Natural killer cell treated with Interleukin-12 subunit alpha and Interleukin-12 subunit beta and Interleukin-15 and Interleukin-18, amount 100 ng/mL, for 72 hours (primary cell): ENCODE measurements at regions not wholly inside any gene's neighbourhood (a gene's known extent, or its start where the extent isn't known, plus 50 kb on each side); places are given as distances from the start of the nearest gene placed in this dataset.

ENCODE experiments used
- ATAC-seq, 2 donors: fragments of 150-1000 bp; cut with Tn5 transposase in 1 of 2; sonication (Bioruptor Pico), chemical (Tn5 transposase) in 1 of 2; 2 replicates each; pipeline ENCODE4 v1.10.0; 2021
- DNase-seq: peaks from one replicate; pipeline ENCODE4 v3.0.0; 2022; ENCODE audit warnings: low spot score
- H3K27ac Mint-ChIP-seq, 2 donors: 1 replicate in 1 of 2; 2 replicates in 1 of 2; pipeline ENCODE4 v1.8.0; 2022; ENCODE audit warnings: mixed read lengths in 2 of 2, mild to moderate bottlenecking in 1 of 2, moderate library complexity in 1 of 2
- H3K27me3 Mint-ChIP-seq, 2 donors: 1 replicate in 1 of 2; 2 replicates in 1 of 2; pipeline ENCODE4 v1.8.0; 2022; ENCODE audit warnings: mixed read lengths in 2 of 2
- H3K36me3 Mint-ChIP-seq: one replicate; pipeline ENCODE4 v1.8.0; 2022; ENCODE audit warnings: mixed read lengths
- H3K4me1 Mint-ChIP-seq, 2 donors: 1 replicate in 1 of 2; 2 replicates in 1 of 2; pipeline ENCODE4 v1.8.0; 2022; ENCODE audit warnings: low read depth in 2 of 2, mixed read lengths in 2 of 2, mild to moderate bottlenecking in 1 of 2
- H3K4me3 Mint-ChIP-seq: one replicate; pipeline ENCODE4 v1.8.0; 2022; ENCODE audit warnings: mixed read lengths
- H3K9me3 Mint-ChIP-seq: 2 replicates; pipeline ENCODE4 v1.8.0; 2022; ENCODE audit warnings: mixed read lengths

DNA sequence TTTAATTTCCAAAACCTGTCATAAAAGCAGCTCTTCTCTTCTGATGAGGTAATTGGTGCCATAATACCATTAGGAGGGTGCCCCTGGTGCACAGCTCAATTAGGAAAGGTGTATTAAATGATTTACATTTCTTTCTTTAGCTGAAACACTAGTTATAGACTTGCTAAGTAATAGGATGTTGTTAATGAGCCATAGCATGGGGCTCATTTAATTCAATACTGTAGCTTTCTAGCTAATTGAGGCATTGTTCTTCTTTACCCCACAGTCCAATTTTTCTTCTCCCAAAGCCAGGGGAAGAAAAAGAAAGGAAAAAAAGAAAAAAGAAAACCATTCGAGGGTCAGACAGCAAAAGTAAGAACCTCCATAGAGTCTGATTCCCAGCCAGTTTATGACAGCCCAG, 164.0 kb upstream of the HES1 start:
- H3K36me3 Mint-ChIP-seq: no peaks in the 10 kb centered on the region
- DNase-seq (no peak), ATAC-seq (no peak)
- H3K9me3 Mint-ChIP-seq: no peaks in the 10 kb centered on the region
- H3K4me1 Mint-ChIP-seq: peaks cover 0 to 2% of the 10 kb centered on the region in 2 donors
- H3K27me3 Mint-ChIP-seq: peaks cover 40 to 73% of the 10 kb centered on the region in 2 donors
- no peak overlapping the region for H3K27ac Mint-ChIP-seq
- H3K4me3 Mint-ChIP-seq: no peak overlapping the region

DNA sequence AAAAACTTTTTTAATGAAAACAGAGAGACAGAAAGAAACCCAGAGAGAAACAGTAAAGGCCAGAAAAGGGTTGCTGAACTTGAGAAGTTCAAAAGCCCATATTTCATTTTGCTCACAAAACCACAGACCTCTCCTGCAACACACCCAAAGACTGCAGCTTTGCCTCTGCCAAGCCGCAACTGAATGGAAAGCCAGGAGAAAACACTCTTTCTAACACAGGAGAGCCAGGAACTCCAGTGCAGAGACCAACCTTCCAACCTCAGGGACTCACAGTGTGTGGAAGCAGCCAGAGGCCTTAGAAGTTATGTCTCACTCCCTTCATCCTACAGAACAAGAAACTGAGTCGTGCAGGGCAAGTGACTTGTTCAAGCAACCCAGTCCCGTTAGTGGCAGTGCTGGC, 163.1 kb upstream of the HES1 start:
- no peak overlapping the region for H3K4me3 Mint-ChIP-seq
- no peak for DNase-seq
- ATAC-seq: no peak
- H3K4me1 Mint-ChIP-seq: peaks cover 0 to 2% of the 10 kb centered on the region in 2 donors
- no peaks in the 10 kb centered on the region for H3K36me3 Mint-ChIP-seq
- H3K9me3 Mint-ChIP-seq: no peaks in the 10 kb centered on the region
- peaks cover 41 to 74% of the 10 kb centered on the region in 2 donors for H3K27me3 Mint-ChIP-seq
- H3K27ac Mint-ChIP-seq: no peak overlapping the region

DNA sequence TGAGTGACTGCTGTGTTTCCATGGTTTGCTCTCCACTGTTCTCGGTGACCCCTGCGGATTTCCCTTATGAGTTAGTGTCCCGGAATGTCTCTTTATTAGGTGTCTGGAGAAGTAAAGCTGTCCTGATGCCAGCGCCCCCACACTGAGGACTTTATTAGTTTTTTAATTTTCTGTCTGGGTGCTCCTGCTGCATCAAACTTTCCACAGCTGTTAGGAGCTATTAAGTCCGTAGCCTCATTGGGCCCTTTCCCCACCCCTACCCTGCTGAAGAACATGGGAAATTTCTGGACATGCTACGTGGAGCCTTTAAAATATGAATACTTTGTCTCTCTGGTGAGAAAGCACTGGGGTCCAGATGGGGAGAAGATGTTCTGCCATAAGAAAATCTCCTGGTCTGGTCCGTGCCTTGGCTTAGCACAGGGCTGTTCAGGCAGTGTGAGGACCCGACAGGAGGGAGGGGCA, 161.7 kb upstream of the HES1 start:
- no peak for DNase-seq
- Mint-ChIP-seq H3K4me1 (peaks cover 0 to 2% of the 10 kb centered on the region in 2 donors), H3K36me3 (no peaks in the 10 kb centered on the region), H3K27me3 (peaks cover 41 to 71% of the 10 kb centered on the region in 2 donors), H3K27ac (no peak overlapping the region), H3K9me3 (no peaks in the 10 kb centered on the region), H3K4me3 (no peak overlapping the region)
- ATAC-seq: no peak

DNA sequence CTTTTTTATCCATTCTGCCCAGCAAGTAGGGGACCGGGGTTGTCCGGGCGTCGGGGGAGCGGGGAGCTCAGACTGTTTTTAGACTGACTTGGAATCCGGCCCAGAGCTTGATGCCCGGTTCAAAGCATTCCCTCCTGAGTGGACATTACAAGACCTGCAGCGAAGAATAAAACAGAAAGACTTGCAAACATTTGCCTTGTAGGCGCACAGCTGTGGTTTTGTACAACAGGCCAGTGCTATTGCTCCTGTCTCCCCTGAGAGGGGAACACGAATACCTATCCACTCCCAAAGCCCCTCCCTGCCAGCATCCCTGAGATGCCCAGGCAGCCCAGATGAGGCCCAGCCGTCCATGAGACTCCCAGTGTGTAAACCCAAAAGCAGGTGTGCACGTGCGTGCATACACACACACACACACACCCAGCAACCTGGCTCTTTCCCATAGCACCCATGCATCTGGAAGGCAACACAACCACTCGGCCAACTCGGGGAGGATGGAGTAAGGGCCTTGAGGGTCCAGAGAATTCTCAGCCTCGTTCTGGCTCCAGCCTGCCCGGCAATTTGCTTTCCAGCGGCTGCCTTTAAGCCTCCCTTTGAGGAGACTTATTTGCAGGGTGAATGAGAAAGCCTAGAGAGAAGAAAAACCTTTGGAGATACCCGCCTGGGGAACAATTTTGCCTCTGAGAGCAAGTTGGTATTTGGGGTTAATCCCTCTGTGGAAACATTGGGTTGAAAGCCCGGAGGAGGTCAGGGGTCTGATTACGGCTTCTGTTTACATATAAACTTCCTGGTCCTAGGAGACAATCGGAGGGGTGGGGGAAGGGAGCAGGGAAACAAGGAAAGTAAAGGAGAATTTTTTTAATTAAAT, 161.0 kb upstream of the HES1 start:
- ATAC-seq: no peak
- peaks cover 44 to 66% of the 10 kb centered on the region in 2 donors for H3K27me3 Mint-ChIP-seq
- no peaks in the 10 kb centered on the region for H3K9me3 Mint-ChIP-seq
- no peak overlapping the region for H3K4me3 Mint-ChIP-seq
- no peaks in the 10 kb centered on the region for H3K36me3 Mint-ChIP-seq
- DNase-seq: no peak
- H3K4me1 Mint-ChIP-seq: peaks cover 0 to 2% of the 10 kb centered on the region in 2 donors
- H3K27ac Mint-ChIP-seq: no peak overlapping the region

DNA sequence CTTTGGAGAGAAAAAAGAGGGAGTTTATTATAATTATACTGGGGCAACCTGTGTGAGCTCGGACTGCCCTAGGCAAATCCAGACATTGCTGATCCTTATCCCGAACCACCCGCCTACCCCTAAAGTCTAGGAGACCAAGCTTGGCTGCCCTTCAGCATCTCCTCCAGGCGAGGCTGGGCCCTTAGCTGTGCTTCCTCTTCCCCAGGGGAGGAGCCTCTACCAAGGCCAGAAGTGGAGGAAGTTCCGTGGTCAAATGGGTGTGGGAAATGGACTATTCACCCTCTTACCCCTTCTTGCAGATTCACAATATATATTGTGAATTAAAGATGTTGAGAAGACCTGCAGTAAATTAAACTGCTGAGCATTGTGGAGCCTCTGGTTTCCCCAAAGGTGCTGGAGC, 158.3 kb upstream of the HES1 start:
- H3K27me3 Mint-ChIP-seq: peaks cover 28 to 38% of the 10 kb centered on the region in 2 donors
- H3K9me3 Mint-ChIP-seq: no peaks in the 10 kb centered on the region
- no peaks in the 10 kb centered on the region for H3K36me3 Mint-ChIP-seq
- no peak for DNase-seq
- no peaks in the 10 kb centered on the region for H3K4me1 Mint-ChIP-seq
- no peak for ATAC-seq
- no peak overlapping the region for H3K27ac Mint-ChIP-seq
- no peak overlapping the region for H3K4me3 Mint-ChIP-seq

DNA sequence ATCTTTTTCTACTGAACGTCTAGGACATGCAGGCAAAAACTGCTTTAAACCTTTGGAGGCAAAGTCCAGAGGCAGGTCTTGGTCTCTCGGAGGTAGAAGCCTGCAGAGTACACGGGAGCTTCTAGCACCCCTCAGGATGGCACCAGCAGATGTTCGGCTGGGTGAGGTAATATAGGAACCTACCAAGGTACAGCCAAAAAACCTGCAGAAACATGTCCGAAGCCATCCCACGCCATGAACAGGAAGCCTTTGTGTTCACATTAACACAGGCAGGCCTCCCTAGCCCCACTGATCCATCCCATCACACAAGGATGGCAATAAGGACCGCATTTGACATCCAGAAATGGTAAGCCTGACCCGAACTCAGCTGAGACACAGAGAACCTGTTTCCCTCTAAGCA, 157.9 kb upstream of the HES1 start:
- H3K4me3 Mint-ChIP-seq: no peak overlapping the region

DNA sequence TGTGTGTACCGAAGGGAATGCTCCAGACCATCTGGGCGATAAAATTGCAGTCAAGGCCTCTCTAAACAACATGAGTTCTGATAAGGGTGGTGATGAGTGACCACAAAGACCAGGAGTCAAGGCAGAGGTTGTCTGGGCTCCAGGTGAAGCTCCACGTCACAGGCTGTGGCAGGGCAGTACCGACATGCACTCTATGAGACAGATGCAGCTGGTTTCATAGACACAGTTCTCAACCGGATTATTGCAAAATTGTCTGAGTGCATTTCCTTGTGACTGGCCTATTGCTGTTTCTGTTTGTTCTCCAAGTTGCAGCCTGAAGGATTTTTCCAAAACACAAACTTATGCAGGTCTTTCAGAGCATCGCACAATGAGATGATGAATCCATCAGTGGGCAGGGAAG, 157.5 kb upstream of the HES1 start:
- no peaks in the 10 kb centered on the region for H3K9me3 Mint-ChIP-seq
- H3K4me3 Mint-ChIP-seq: no peak overlapping the region
- H3K4me1 Mint-ChIP-seq: no peaks in the 10 kb centered on the region
- peaks cover 27 to 30% of the 10 kb centered on the region in 2 donors for H3K27me3 Mint-ChIP-seq
- no peak for DNase-seq
- H3K27ac Mint-ChIP-seq: no peak overlapping the region
- H3K36me3 Mint-ChIP-seq: no peaks in the 10 kb centered on the region
- no peak for ATAC-seq

More for the DNA sequence above, 157.9 kb upstream of the HES1 start:
- H3K9me3 Mint-ChIP-seq: no peaks in the 10 kb centered on the region
- peaks cover 28 to 34% of the 10 kb centered on the region in 2 donors for H3K27me3 Mint-ChIP-seq
- no peak for DNase-seq
- H3K27ac Mint-ChIP-seq: no peak overlapping the region
- no peaks in the 10 kb centered on the region for H3K36me3 Mint-ChIP-seq
- H3K4me1 Mint-ChIP-seq: no peaks in the 10 kb centered on the region
- ATAC-seq: no peak

DNA sequence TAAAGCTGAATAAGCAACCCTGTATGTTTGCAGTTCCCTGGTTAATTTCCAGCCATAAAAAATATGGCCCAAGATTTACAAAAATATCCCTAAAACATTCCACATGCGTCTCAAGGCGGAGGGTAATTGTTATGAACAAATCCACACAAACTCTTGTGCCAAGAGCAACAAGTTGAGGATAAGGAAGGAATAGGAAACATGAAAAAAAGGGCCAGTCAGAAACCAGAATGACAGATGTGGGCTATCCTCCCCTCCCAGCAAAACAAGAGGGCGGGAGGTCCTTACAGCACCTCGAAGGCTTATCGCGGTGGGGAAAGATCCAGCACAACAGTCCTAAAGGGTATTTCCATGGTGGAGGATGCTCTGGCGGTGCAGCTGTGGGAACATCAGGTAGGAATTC, 155.6 kb upstream of the HES1 start:
- no peaks in the 10 kb centered on the region for H3K4me1 Mint-ChIP-seq
- no peak overlapping the region for H3K27ac Mint-ChIP-seq
- H3K4me3 Mint-ChIP-seq: no peak overlapping the region
- ATAC-seq (no peak), DNase-seq (no peak)
- H3K9me3 Mint-ChIP-seq: no peaks in the 10 kb centered on the region
- H3K36me3 Mint-ChIP-seq: no peaks in the 10 kb centered on the region
- peaks cover 16 to 19% of the 10 kb centered on the region in 2 donors for H3K27me3 Mint-ChIP-seq

DNA sequence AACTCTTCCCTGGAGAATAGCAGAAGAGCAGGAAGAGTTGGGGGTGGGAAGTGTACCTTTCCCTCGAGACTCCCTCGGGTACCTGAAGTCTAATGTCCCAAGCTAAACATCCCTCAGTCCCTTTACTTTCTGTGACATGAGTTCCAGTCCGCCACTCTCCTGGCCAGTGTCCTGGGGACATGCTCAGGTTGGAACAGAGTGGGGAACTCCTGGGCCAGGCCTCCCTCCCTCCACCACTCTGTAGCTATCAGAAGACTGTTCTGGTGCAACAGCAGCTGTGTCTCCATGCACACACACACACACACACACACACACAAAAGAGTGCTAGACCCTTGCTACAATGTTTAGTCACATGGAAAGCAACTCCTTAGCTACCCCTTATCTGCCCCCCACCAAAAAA, 155.0 kb upstream of the HES1 start:
- no peak for ATAC-seq
- Mint-ChIP-seq H3K36me3 (no peaks in the 10 kb centered on the region), H3K4me3 (no peak overlapping the region), H3K27ac (no peak overlapping the region), H3K4me1 (no peaks in the 10 kb centered on the region), H3K27me3 (peaks cover 14 to 17% of the 10 kb centered on the region in 2 donors), H3K9me3 (no peaks in the 10 kb centered on the region)
- DNase-seq: no peak

DNA sequence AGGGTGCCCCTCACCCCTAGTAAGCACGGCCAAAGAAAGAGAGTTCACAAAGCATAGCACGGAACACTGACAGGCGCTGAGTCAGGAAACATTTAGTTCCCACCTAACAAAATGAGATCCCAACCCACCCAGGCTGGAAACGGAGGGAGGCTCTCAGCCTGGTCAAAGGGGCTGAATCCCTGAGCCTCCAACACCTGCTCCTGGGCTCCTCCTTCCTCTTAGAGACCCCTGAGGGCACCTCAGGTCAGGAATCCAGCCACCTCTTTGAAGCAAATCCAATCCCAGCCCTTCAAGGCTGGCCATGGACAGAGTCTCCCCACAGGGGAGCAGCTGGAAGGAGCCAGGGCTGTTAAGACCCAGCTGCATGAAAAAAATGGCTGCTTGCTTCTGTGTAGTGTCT, 154.4 kb upstream of the HES1 start:
- no peak for DNase-seq
- no peaks in the 10 kb centered on the region for H3K4me1 Mint-ChIP-seq
- peaks cover 17 to 23% of the 10 kb centered on the region in 2 donors for H3K27me3 Mint-ChIP-seq
- no peak overlapping the region for H3K4me3 Mint-ChIP-seq
- no peak for ATAC-seq
- H3K9me3 Mint-ChIP-seq: no peaks in the 10 kb centered on the region
- H3K27ac Mint-ChIP-seq: no peak overlapping the region
- no peaks in the 10 kb centered on the region for H3K36me3 Mint-ChIP-seq

DNA sequence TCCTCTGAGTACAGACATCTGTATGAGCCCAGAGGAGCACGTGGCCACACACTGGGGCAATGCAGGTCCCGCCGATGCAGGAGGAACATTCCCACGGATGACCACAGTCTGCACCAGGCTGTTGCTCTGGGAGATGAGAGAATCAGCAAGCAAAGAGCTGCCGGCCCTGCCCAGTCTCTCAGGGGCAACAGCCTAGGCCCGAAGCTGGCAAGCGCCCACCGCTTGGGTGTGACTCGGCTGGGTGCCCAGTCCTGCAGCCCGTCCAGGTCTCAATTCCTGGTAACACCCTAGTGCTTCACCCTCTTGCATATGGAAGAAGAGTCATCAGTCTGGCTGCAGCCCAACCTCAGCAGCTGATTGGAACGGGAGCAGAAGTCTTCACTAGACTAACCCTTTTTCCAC, 153.7 kb upstream of the HES1 start:
- Mint-ChIP-seq H3K9me3 (no peaks in the 10 kb centered on the region), H3K27ac (no peak overlapping the region), H3K4me1 (no peaks in the 10 kb centered on the region), H3K27me3 (peaks cover 19 to 24% of the 10 kb centered on the region in 2 donors), H3K36me3 (no peaks in the 10 kb centered on the region), H3K4me3 (no peak overlapping the region)
- ATAC-seq (no peak), DNase-seq (no peak)

DNA sequence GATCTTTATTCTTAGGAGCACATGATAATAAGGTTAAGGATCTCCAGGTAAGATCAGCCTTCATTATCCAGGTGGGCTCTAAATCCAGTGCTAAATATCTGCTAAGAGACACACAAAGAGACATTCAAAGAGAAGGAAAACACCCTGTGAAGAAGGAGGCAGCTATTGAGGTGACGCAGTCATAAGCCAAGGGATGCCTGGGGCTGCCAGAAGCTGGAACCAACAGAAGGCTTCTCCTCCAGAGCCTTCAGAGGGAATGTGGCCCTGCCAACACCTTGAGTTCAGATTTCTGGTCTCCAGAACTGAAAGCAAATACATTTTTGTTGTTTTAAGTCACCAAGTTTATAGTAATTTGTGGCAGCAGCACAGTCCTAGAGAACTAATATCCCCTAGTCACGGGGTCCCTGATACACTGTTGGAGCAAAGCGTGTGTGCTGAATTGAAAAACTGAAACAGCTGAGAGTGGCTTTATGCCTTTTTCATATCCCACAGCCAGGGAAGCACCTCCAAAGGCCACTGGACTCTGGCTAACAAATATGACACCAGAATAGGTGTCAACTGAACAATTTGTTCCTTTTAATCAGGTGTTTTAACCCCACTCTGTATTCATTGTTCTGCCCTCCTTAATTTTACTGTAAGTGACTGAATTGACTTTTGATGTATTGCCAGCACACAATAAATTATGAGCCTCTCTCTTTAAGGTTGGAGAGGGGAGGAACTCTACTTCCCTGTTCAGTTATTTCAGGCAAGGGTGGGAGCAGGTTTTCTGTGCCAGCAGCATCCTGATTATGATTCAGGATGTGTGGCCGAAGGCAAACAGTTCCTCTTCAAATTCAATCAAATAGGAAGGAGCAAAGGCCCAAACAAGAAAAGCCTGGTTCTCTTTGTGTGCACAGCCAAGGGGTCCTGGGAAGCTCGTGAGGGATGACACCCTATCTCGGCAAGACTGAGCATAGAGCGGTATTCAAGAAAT, 151.8 kb upstream of the HES1 start:
- no peak overlapping the region for H3K27ac Mint-ChIP-seq
- ATAC-seq (no peak), DNase-seq (no peak)
- no peak overlapping the region for H3K4me3 Mint-ChIP-seq
- no peaks in the 10 kb centered on the region for H3K4me1 Mint-ChIP-seq
- peaks cover 22 to 32% of the 10 kb centered on the region in 2 donors for H3K27me3 Mint-ChIP-seq
- no peaks in the 10 kb centered on the region for H3K9me3 Mint-ChIP-seq
- H3K36me3 Mint-ChIP-seq: no peaks in the 10 kb centered on the region

DNA sequence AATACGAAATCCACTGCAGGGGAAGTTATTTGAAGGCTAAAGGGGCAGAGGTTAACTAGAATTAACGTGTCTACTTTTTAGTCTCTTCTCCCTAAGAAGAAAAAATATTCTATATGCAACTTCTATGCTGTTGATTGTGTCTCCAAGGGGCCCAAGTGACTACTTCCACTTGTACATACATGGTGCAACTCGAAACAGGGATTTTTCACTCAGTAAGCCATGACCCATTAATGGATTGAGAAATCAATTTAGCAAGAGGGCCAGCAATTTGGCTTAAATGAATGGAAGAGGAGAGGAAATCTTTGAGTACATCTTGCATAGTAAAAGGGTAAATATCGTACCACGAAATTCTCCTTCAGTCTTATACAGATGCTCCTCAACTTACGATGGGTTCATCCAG, 151.1 kb upstream of the HES1 start:
- Mint-ChIP-seq H3K4me3 (no peak overlapping the region), H3K4me1 (no peaks in the 10 kb centered on the region), H3K27me3 (peaks cover 21 to 36% of the 10 kb centered on the region in 2 donors), H3K36me3 (no peaks in the 10 kb centered on the region), H3K9me3 (no peaks in the 10 kb centered on the region), H3K27ac (no peak overlapping the region)
- DNase-seq: no peak
- no peak for ATAC-seq

DNA sequence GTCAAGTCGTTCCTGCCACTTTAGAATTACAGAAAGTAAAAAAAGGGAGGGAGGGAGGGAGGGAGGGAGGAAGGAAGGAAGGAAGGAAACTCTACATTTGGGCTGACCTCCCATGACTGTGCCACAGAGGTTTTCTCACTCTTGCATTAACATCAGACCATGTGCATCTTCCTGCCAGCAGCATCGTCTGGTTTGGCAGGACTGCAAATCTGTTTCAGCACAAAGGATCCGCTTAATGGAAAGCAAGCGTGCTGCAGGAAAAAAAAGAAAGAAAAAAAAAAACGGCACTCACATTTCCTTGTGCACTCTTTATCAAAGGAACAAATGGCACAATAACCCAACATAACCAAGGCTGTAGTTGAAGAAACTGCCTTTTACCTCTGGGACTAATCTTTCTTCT, 148.8 kb upstream of the HES1 start:
- ATAC-seq (no peak), DNase-seq (no peak)
- no peak overlapping the region for H3K27ac Mint-ChIP-seq
- peaks cover 19 to 44% of the 10 kb centered on the region in 2 donors for H3K27me3 Mint-ChIP-seq
- H3K36me3 Mint-ChIP-seq: no peaks in the 10 kb centered on the region
- no peaks in the 10 kb centered on the region for H3K4me1 Mint-ChIP-seq
- no peak overlapping the region for H3K4me3 Mint-ChIP-seq
- no peaks in the 10 kb centered on the region for H3K9me3 Mint-ChIP-seq
